GM13976 (cell line): ENCODE measurements at regions not wholly inside any gene's neighbourhood (a gene's known extent, or its start where the extent isn't known, plus 50 kb on each side); places are given as distances from the start of the nearest gene placed in this dataset.

Experiments used
- DNase-seq: peaks from one replicate; pipeline ENCODE4 v3.0.0; 2012; ENCODE audit warnings: low spot score
- CTCF ChIP-seq: IDR thresholded peaks from 2 replicates; pipeline ENCODE4 v1.5.1; 2012; ENCODE audit warnings: borderline replicate concordance, mild to moderate bottlenecking; ENCODE audit not compliant: insufficient read depth; ENCODE audit errors: extremely low read depth, missing control alignments, control extremely low read depth
- in situ Hi-C: fragments of 300-500 bp; cut with MboI; formaldehyde crosslinking; loops from one replicate; pipeline ENCODE4 v1.12.0; 2022; ENCODE audit warnings: low sequenced_read_pairs, mixed read lengths, inconsistent platforms; ENCODE audit not compliant: unreplicated experiment

GRCh38 chr12:116455540-116456329, 103.4 kb upstream of the MAP1LC3B2 start:
- in situ Hi-C loops: no loop called here

GRCh38 chr12:116456330-116457082, 102.7 kb upstream of the MAP1LC3B2 start:
- no peak for DNase-seq
- in situ Hi-C loops: no loop called here
- no peak for TF ChIP-seq CTCF

More at GRCh38 chr12:116455540-116456329, 103.4 kb upstream of the MAP1LC3B2 start:
- DNase-seq: no peak
- TF ChIP-seq CTCF: no peak

- no peak for DNase-seq
- in situ Hi-C loops: no loop called here
- no peak for TF ChIP-seq CTCF
Observed at GRCh38 chr12:116458492-116458891, 100.7 kb upstream of the MAP1LC3B2 start.

GRCh38 chr12:116459011-116459875, 99.9 kb upstream of the MAP1LC3B2 start:
- DNase-seq: peak; percentile 64
- in situ Hi-C loops: no loop called here
- no peak for TF ChIP-seq CTCF

GRCh38 chr12:116459916-116460663, 99.1 kb upstream of the MAP1LC3B2 start:
- TF ChIP-seq CTCF: no peak
- in situ Hi-C loops: no loop called here
- no peak for DNase-seq
